HEK293 (cell line): ENCODE measurements at regions not wholly inside any gene's neighbourhood (a gene's known extent, or its start where the extent isn't known, plus 50 kb on each side); places are given as distances from the start of the nearest gene placed in this dataset.

Experiments
- CTCF ChIA-PET: fragments of 350-600 bp; formaldehyde crosslinking; extraction: SDS; loops from one replicate; lab custom pipeline; 2021; ENCODE audit warnings: antibody characterized with exemption; lab: Yijun Ruan, JAX
- POLR2A ChIA-PET: fragments of 300-600 bp; formaldehyde crosslinking; extraction: SDS; loops from one replicate; lab custom pipeline; 2020; ENCODE audit warnings: antibody characterized with exemption, inconsistent platforms; lab: Yijun Ruan, JAX
- H3K27ac ChIP-seq: fragments of 200-500 bp; sonication (Bioruptor generic); 2 replicates; pipeline ENCODE4 v1.5.1; 2014; ENCODE audit warnings: low read depth, low read length, control low read depth, inconsistent platforms; ENCODE audit errors: extremely low read depth
- H3K36me3 ChIP-seq, 2 experiments: fragments of 200-500 bp in 1 of 2; sonication (Bioruptor generic) in 1 of 2; 1 replicate in 1 of 2; 2 replicates in 1 of 2; pipeline ENCODE4 v1.5.1; 2014 to 2017; ENCODE audit warnings: inconsistent platforms in 2 of 2, low read length in 2 of 2; ENCODE audit not compliant: control insufficient read depth in 2 of 2, insufficient read depth in 1 of 2
- H3K4me1 ChIP-seq: fragments of 200-500 bp; sonication (Bioruptor generic); 2 replicates; pipeline ENCODE4 v1.5.1; 2014; ENCODE audit warnings: mild to moderate bottlenecking, low read length, inconsistent platforms; ENCODE audit not compliant: control insufficient read depth, insufficient read depth
- H3K4me3 ChIP-seq: 2 replicates; pipeline ENCODE4 v1.5.1; 2011; ENCODE audit warnings: low read depth, mild to moderate bottlenecking, control low read depth, low read length, moderate library complexity
- H3K9me3 ChIP-seq: fragments of 200-500 bp; sonication (Bioruptor generic); 2 replicates; pipeline ENCODE4 v1.5.1; 2014; ENCODE audit warnings: low read depth, low read length, inconsistent platforms; ENCODE audit not compliant: control insufficient read depth, insufficient read depth
- GFI1B ChIP-seq: fragments of 450-650 bp; formaldehyde crosslinking; IDR thresholded peaks from 2 replicates; pipeline ENCODE4 v1.5.1; 2016; ENCODE audit warnings: missing biosample characterization, missing genetic modification characterization
- GLIS2 ChIP-seq: fragments of 450-650 bp; formaldehyde crosslinking; IDR thresholded peaks from 2 replicates; pipeline ENCODE4 v1.5.1; 2016; ENCODE audit warnings: missing biosample characterization, missing genetic modification characterization
- HIC1 ChIP-seq: fragments of 450-650 bp; formaldehyde crosslinking; IDR thresholded peaks from 2 replicates; pipeline ENCODE4 v1.5.1; 2016; ENCODE audit warnings: missing biosample characterization, missing genetic modification characterization
- HOXA7 ChIP-seq: sonication (generic); formaldehyde crosslinking; IDR thresholded peaks from 2 replicates; pipeline ENCODE4 v1.8.1; 2022; ENCODE audit warnings: missing genetic modification reagents, borderline replicate concordance
- IKZF3 ChIP-seq: fragments of 450-650 bp; IDR thresholded peaks from 2 replicates; pipeline ENCODE4 v1.5.0; 2018; ENCODE audit warnings: missing biosample characterization, mild to moderate bottlenecking, missing genetic modification characterization, moderate library complexity
- KLF16 ChIP-seq: fragments of 450-650 bp; formaldehyde crosslinking; IDR thresholded peaks from 2 replicates; pipeline ENCODE4 v1.5.1; 2017; ENCODE audit warnings: missing biosample characterization, missing genetic modification characterization
- KLF9 ChIP-seq: fragments of 450-650 bp; formaldehyde crosslinking; IDR thresholded peaks from 2 replicates; pipeline ENCODE4 v1.5.1; 2016; ENCODE audit warnings: missing biosample characterization, missing genetic modification characterization, low read depth
- MYNN ChIP-seq: fragments of 450-650 bp; formaldehyde crosslinking; IDR thresholded peaks from 2 replicates; pipeline ENCODE4 v1.5.1; 2016; ENCODE audit warnings: missing biosample characterization, missing genetic modification characterization, borderline replicate concordance
- MZF1 ChIP-seq: fragments of 450-650 bp; formaldehyde crosslinking; IDR thresholded peaks from 2 replicates; pipeline ENCODE4 v1.5.1; 2017; ENCODE audit warnings: missing biosample characterization, missing genetic modification characterization, borderline replicate concordance
- SCRT2 ChIP-seq: fragments of 450-650 bp; formaldehyde crosslinking; IDR thresholded peaks from 2 replicates; pipeline ENCODE4 v1.5.1; 2016; ENCODE audit warnings: missing biosample characterization, missing genetic modification characterization
- TCF7L2 ChIP-seq: IDR thresholded peaks from 2 replicates; pipeline ENCODE4 v1.6.1; 2011; ENCODE audit warnings: low read depth, mild to moderate bottlenecking, inconsistent platforms, low read length, moderate library complexity, borderline replicate concordance
- ZEB2 ChIP-seq: fragments of 450-650 bp; formaldehyde crosslinking; IDR thresholded peaks from 2 replicates; pipeline ENCODE4 v1.5.1; 2016; ENCODE audit warnings: missing biosample characterization, missing genetic modification characterization
- ZNF114 ChIP-seq: fragments of 450-650 bp; formaldehyde crosslinking; IDR thresholded peaks from 2 replicates; pipeline ENCODE4 v1.5.0; 2017; ENCODE audit warnings: missing biosample characterization, missing genetic modification characterization
- ZNF132 ChIP-seq: fragments of 450-650 bp; formaldehyde crosslinking; IDR thresholded peaks from 2 replicates; pipeline ENCODE4 v1.5.1; 2017; ENCODE audit warnings: missing biosample characterization, missing genetic modification characterization, borderline replicate concordance
- ZNF146 ChIP-seq: fragments of 450-650 bp; formaldehyde crosslinking; IDR thresholded peaks from 2 replicates; pipeline ENCODE4 v1.5.1; 2016; ENCODE audit warnings: missing biosample characterization, missing genetic modification characterization
- ZNF266 ChIP-seq: fragments of 450-650 bp; formaldehyde crosslinking; IDR thresholded peaks from 2 replicates; pipeline ENCODE4 v1.5.1; 2016; ENCODE audit warnings: missing biosample characterization, missing genetic modification characterization, low read depth
- ZNF302 ChIP-seq: fragments of 450-650 bp; formaldehyde crosslinking; IDR thresholded peaks from 2 replicates; pipeline ENCODE4 v1.5.1; 2016; ENCODE audit warnings: missing biosample characterization, missing genetic modification characterization, low read depth
- ZNF324 ChIP-seq: fragments of 450-650 bp; formaldehyde crosslinking; IDR thresholded peaks from 2 replicates; pipeline ENCODE4 v1.5.1; 2016; ENCODE audit warnings: missing biosample characterization, missing genetic modification characterization
- ZNF391 ChIP-seq: fragments of 450-650 bp; formaldehyde crosslinking; IDR thresholded peaks from 2 replicates; pipeline ENCODE4 v1.5.1; 2016; ENCODE audit warnings: low read depth, missing biosample characterization, missing genetic modification characterization, borderline replicate concordance
- ZNF433 ChIP-seq: fragments of 450-650 bp; formaldehyde crosslinking; IDR thresholded peaks from 2 replicates; pipeline ENCODE4 v1.5.1; 2016; ENCODE audit warnings: missing biosample characterization, missing genetic modification characterization, low read depth
- ZNF555 ChIP-seq: fragments of 450-650 bp; formaldehyde crosslinking; conservative IDR thresholded peaks from 2 replicates; pipeline ENCODE4 v1.5.1; 2017; ENCODE audit warnings: missing biosample characterization, mild to moderate bottlenecking, missing genetic modification characterization, inconsistent platforms
- ZNF561 ChIP-seq: fragments of 450-650 bp; IDR thresholded peaks from 2 replicates; pipeline ENCODE4 v1.5.1; 2018; ENCODE audit warnings: missing biosample characterization, missing genetic modification characterization, borderline replicate concordance
- ZNF600 ChIP-seq: fragments of 450-650 bp; formaldehyde crosslinking; IDR thresholded peaks from 2 replicates; pipeline ENCODE4 v1.5.1; 2016; ENCODE audit warnings: missing biosample characterization, missing genetic modification characterization
- ZNF610 ChIP-seq: fragments of 450-650 bp; formaldehyde crosslinking; IDR thresholded peaks from 2 replicates; pipeline ENCODE4 v1.5.1; 2016; ENCODE audit warnings: missing biosample characterization, missing genetic modification characterization, borderline replicate concordance
- ZNF654 ChIP-seq: fragments of 450-650 bp; formaldehyde crosslinking; IDR thresholded peaks from 2 replicates; pipeline ENCODE4 v1.5.1; 2016; ENCODE audit warnings: low read depth, missing biosample characterization, missing genetic modification characterization
- ZSCAN30 ChIP-seq: fragments of 450-650 bp; IDR thresholded peaks from 2 replicates; pipeline ENCODE4 v1.5.1; 2018; ENCODE audit warnings: missing biosample characterization, mild to moderate bottlenecking, missing genetic modification characterization, moderate library complexity

- Histone ChIP-seq H3K4me1 (no peaks in the 10 kb centered on the region), H3K9me3 (no peaks in the 10 kb centered on the region), H3K27ac (no peak overlapping the region), H3K4me3 (no peak overlapping the region), H3K36me3 (no peaks in the 10 kb centered on the region)
- CTCF ChIA-PET: no interaction called here
- POLR2A ChIA-PET: no interaction called here
- no peak for TF ChIP-seq ZNF391 (tag by site-specific recombination)
- no peak for TF ChIP-seq ZNF654 (tag by site-specific recombination)
- no peak for TF ChIP-seq ZNF555 (tag by site-specific recombination)
- TF ChIP-seq ZNF114: no peak
- no peak for TF ChIP-seq ZNF302 (tag by site-specific recombination)
These were observed 148.2 kb downstream of the TMEM30B start for GRCh38 chr14:61132894-61133293.

DNA sequence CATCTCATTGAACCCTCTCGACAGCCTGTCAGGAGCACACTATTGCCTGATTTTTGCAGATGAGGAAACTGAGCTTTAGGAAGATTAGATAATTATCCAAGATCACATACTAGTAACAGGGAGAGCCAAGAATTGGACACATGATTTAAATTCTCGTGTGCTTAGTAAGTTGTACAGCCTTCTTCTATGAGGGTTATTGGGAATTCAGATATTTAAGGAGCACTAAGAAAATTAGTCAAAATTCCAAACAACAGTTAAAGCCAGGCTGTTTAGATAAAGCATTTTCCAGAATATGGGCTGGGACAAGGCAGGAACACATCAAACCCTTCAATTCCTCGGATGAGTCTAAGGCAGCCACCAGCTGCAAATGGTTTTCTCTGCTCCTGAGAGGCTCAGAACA lies 148.8 kb downstream of the TMEM30B start:
- Histone ChIP-seq H3K4me3 (no peak overlapping the region), H3K9me3 (no peaks in the 10 kb centered on the region), H3K27ac (no peak overlapping the region), H3K36me3 (no peaks in the 10 kb centered on the region), H3K4me1 (no peaks in the 10 kb centered on the region)
- CTCF ChIA-PET: no interaction called here
- POLR2A ChIA-PET: no interaction called here
- TF ChIP-seq ZNF610 (tag by site-specific recombination) (no peak), ZNF266 (tag by site-specific recombination) (no peak), KLF16 (tag by site-specific recombination) (no peak), HIC1 (tag by site-specific recombination) (no peak), GFI1B (no peak), MYNN (tag by site-specific recombination) (no peak), ZNF146 (tag by site-specific recombination) (no peak)

DNA sequence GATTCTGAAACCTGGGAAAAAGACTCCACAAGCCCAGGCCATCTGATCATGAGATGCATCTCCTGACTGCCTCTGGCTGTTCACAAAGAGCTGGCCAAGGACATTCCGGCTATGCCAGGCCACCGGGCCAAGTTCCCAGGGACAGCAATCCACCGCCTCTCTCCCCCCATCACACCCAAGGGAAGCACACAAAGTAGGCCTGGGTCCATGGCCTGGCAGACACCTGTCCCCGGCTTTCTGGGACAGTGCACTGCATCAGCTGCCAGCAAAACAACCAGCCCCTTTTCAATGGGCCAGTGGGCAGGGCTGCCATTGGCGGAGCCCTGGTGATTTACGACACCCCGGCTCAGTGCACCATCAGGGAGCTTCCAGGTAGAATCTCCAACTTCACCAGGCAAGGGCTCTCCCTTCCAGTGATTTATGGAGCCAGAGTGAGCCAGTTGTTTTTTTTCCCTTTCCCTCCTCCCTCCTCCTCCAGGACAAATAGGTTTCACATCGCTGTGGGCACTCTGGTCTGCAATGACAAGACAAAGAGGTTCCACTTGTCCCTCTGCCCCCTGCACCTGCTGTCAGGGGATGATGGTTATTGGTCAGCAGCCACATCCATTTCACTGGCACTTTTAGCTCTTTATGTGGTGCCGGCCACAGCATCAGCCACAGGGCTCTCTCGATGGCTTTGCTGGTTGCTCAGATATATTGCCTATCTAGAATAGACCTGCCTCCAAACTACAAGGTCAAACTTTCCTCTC lies 149.6 kb downstream of the SLC38A6 start:
- no peak overlapping the region for H3K27ac ChIP-seq

GRCh38 chr14:61129168-61129745 lies 148.2 kb downstream of the SLC38A6 start:
- no peak overlapping the region for H3K27ac ChIP-seq
- no peaks in the 10 kb centered on the region for H3K4me1 ChIP-seq
- H3K9me3 ChIP-seq: no peaks in the 10 kb centered on the region
- H3K4me3 ChIP-seq: no peak overlapping the region
- CTCF ChIA-PET: no interaction called here
- POLR2A ChIA-PET: no interaction called here
- H3K36me3 ChIP-seq: no peaks in the 10 kb centered on the region
- TF ChIP-seq MZF1 (tag by site-specific recombination) (no peak), ZNF324 (tag by site-specific recombination) (no peak), ZEB2 (no peak), GLIS2 (tag by site-specific recombination) (no peak), ZSCAN30 (no peak), IKZF3 (tag by site-specific recombination) (no peak), ZNF132 (tag by site-specific recombination) (no peak), TCF7L2 (no peak), ZNF600 (tag by site-specific recombination) (no peak), ZNF561 (tag by site-specific recombination) (no peak), ZNF433 (no peak)

More for the DNA sequence above, 149.6 kb downstream of the SLC38A6 start:
- no peaks in the 10 kb centered on the region for H3K36me3 ChIP-seq
- TF ChIP-seq SCRT2 (tag by site-specific recombination) (no peak), KLF9 (tag by site-specific recombination) (no peak), HOXA7 (CRISPR knock-in tag) (no peak), GLIS2 (tag by site-specific recombination) (no peak)
- TF ChIP-seq, all 188 proteins: peak for 0
- Histone ChIP-seq H3K4me1 (no peaks in the 10 kb centered on the region), H3K4me3 (no peak overlapping the region), H3K9me3 (no peaks in the 10 kb centered on the region)
- ChIA-PET POLR2A (no interaction called here), CTCF (no interaction called here)
